Nucleus accumbens (tissue), 56 donors: ENCODE measurements at regions not wholly inside any gene's neighbourhood (a gene's known extent, or its start where the extent isn't known, plus 50 kb on each side); places are given as distances from the start of the nearest gene placed in this dataset.

Experiments
- DNase-seq, 56 donors: peaks; one replicate each; lab custom pipeline; 2025; lab: John Stamatoyannopoulos, UW

GRCh38 chr2:57107353-57107752 is 923.6 kb downstream of the CCDC85A start:
- no peak for DNase-seq

GRCh38 chr2:57111531-57111930 is 927.7 kb downstream of the CCDC85A start:
- no peak for DNase-seq

DNA sequence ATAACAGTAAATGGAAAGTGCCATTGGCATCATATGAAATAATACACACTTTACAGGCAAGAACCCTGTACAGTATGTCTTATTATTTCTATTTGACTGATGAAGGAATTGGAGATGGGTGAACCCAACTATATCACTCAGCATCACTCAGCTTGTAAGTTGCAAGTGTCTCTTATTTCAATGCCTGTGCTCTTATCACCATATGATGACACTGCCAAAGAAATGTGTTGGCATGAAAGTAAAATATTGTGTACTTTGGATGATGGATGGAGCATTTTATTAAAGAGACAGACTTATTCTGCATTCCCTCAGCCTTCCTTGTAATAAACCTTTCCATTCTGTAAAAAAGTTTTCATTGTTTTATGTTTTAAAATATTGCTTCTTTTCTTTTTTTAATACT is 927.5 kb upstream of the VRK2 start:
- no peak for DNase-seq

GRCh38 chr2:57126410-57126809 is 920.2 kb upstream of the VRK2 start:
- no peak for DNase-seq

- DNase-seq, result no peak
Measured at GRCh38 chr2:57139179-57139578, 907.4 kb upstream of the VRK2 start.

GRCh38 chr2:57141269-57141668 is 905.3 kb upstream of the VRK2 start:
- DNase-seq, result no peak

- no peak for DNase-seq
Measured at GRCh38 chr2:57146951-57147350, 899.7 kb upstream of the VRK2 start.

GRCh38 chr2:57156231-57156924 is 890.2 kb upstream of the VRK2 start:
- no peak for DNase-seq

DNA sequence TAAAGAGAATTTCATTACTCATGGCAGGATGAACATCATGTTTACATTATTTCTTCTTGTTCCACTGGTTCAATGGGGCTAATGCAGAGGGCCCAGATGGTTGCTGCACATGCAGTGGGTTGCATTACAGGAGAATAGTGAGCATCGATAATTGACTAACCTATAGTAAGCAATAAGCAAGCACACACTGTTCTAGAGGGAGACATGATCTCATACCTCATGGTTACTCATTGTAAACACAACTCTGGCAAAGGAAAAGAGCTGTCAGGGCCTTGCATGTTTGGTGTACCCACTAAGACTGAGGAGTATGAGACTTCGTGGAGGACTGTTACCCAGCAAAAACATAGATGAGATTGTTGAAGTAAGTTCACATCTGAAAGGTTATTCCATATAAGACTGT is 885.6 kb upstream of the VRK2 start:
- DNase-seq, result no peak

DNA sequence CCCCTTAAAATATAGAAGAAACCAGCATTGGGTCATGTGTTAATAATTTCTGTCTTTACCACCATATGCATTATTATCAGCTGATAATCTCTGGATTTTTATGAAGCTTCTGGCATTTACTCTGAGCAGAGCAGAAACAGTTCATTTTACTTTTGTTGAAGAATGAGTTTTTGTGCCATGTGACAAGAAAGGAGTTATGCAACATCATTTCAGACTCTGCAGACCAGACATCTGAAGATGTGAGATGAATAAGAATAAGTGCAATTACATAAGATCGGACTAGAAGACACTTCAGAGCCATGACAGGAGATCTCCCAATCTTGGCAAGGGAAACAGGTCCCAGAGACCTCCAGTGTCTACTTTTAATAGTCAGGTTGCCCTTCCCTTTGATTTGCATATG is 869.4 kb upstream of the VRK2 start:
- DNase-seq, result no peak

DNA sequence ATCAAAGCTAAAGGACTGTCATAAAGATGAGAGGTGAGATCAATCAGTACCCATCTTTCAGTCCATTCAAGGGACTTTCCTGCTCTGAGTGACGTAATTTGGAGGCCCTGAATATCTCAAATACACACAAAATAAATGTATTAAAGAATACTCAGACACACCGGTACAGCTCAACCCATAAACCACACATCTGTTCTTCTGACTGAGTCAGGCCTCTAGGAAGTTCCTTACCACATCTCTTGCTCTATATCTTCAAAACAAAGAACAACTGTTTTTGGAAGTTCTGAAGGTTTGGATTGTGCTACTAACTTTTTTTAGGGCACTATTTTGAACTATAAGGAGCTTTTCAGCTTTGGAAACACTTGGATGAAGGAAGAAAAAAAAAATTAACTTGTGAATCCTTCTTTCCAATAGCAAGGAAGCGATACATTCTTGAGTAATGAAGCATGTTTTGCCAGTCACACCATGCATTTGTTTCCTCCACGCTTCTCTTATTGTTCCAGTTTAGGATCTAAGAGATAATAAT is 866.5 kb upstream of the VRK2 start:
- DNase-seq, result no peak

- DNase-seq, result no peak
Measured at GRCh38 chr2:57180678-57181077, 865.9 kb upstream of the VRK2 start.

- no peak for DNase-seq
Measured at GRCh38 chr2:57181315-57182038, 865.1 kb upstream of the VRK2 start.

DNA sequence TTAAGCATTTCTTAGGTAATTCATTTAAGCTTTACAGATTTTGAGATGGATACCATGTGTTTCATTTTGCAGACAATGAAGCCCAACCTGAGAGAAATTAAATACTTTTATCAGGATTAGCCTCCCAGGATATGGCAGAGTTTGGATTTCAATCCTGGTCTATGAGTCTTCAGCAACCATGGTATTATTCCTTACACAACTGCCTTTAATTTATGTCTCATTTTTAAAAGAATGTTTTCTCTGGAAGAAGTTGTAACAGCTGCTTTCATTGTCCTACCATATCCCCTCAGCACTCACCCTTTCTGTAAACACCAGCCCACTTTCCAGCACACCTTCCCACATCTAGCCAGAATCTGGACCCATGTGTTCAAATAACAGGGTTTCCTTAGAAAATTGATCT is 863.7 kb upstream of the VRK2 start:
- DNase-seq, result no peak

GRCh38 chr2:57185568-57185967 is 861.0 kb upstream of the VRK2 start:
- no peak for DNase-seq

- no peak for DNase-seq
Measured at GRCh38 chr2:57190007-57190406, 856.6 kb upstream of the VRK2 start.

- no peak for DNase-seq
Measured at GRCh38 chr2:57199663-57200062, 846.9 kb upstream of the VRK2 start.

DNA sequence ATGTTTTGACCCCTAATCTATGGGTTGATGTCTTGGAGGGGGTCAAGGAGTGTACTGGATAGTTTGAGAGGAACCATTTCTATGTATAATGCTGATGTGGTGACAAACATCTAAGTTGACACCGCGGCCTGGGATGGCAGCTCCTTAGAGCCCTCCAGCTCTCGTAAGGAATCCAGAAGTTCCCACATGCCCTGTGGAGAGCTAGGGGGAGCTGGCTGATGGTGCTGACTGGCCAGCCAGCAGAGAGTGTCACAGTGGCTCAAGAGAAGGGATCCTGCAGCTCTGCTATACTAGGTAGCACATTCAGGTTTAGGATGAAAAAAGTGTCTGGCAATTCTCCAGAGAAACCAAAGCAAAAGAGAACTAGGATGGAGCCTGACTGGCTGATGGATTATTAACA is 842.2 kb upstream of the VRK2 start:
- no peak for DNase-seq

DNA sequence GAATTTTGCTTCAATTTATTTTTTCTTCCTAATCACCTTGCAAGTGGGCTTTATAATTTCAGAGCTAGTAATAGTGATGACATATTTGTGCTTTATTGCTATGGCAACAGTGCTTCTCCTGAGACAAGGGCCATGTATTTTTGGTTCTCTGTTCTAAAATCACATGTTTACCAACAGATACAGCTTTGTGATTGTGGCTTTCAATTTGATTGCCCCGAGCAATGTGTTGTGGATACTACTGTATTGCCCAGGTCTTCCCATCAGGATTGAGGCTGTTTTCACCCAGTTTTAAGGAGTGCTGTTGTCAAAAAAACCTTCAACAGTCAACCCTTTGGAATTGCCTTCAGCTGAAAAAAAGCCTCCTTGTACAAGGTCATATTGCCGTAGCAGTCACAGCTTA is 841.4 kb upstream of the VRK2 start:
- DNase-seq, result no peak

- DNase-seq, result no peak
Measured at GRCh38 chr2:57207191-57207590, 839.4 kb upstream of the VRK2 start.

DNA sequence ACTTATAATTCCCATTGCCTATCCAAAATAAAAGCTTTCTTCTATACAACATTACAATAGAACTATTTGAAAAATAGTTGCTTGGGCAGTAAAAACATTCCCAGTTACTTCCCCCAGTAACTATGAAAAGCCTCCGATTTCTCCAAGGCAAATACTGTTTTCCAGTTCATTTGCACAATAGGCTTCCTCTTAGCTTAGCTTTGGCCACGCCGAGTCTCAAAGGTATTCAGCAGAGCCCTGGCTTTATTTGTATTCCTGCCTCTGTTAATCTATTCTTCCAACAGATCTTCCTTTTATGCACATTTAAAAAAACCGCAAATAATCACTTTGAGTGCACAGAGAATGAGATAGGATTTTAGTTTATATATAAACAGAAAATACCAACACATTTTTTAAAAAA is 836.8 kb upstream of the VRK2 start:
- DNase-seq, result no peak

GRCh38 chr2:57210855-57211254 is 835.8 kb upstream of the VRK2 start:
- DNase-seq, result no peak
